ENCODE measurements at regions not wholly inside any gene's neighbourhood (a gene's known extent, or its start where the extent isn't known, plus 50 kb on each side); places are given as distances from the start of the nearest gene placed in this dataset.

GRCh38 chr11:76282811-76283595 lies 76.7 kb upstream of the WNT11 start:
- DNase-seq = peak; percentile 66
- Histone ChIP-seq H3K4me3 (ENCODE audit: low read length) (no peak overlapping the region), H3K4me1 (ENCODE audit: control insufficient read depth, insufficient read depth, low read length) (peaks cover 19% of the 10 kb centered on the region), H3K27me3 (ENCODE audit: control insufficient read depth, insufficient read depth, low read length, poor library complexity, severe bottlenecking) (no peaks in the 10 kb centered on the region), H3K36me3 (ENCODE audit: control insufficient read depth, insufficient read depth, low read length) (no peaks in the 10 kb centered on the region), H3K9me3 (ENCODE audit: control insufficient read depth, low read length) (no peaks in the 10 kb centered on the region), H3K27ac (ENCODE audit: low read depth, low read length) (no peak overlapping the region), H3K9ac (ENCODE audit: extremely low read depth, low read length, poor library complexity, severe bottlenecking) (no peak overlapping the region)
- H3K9me3 Mint-ChIP-seq = no peaks in the 10 kb centered on the region
- H3K27me3 Mint-ChIP-seq (ENCODE audit: insufficient read depth) = peaks cover 31% of the 10 kb centered on the region
- H3K4me1 Mint-ChIP-seq = peaks cover 20% of the 10 kb centered on the region
- H3K4me3 Mint-ChIP-seq = no peak overlapping the region
- 74 to 79% methylated on average over 4 to 10 of the region's 10 CpGs for WGBS, 2 experiments (ENCODE audit: insufficient coverage in 1 of 2, insufficient read length in 1 of 2)
- H3K27ac Mint-ChIP-seq = no peak overlapping the region
- no peak for TF ChIP-seq CTCF (conservative IDR thresholded peaks at IDR 0.05)
- no peaks in the 10 kb centered on the region for H3K36me3 Mint-ChIP-seq (ENCODE audit: low read depth)

- peaks cover 20% of the 10 kb centered on the region for H3K4me1 Mint-ChIP-seq
- no peak overlapping the region for H3K9ac ChIP-seq (ENCODE audit: extremely low read depth, low read length, poor library complexity, severe bottlenecking)
- no peak overlapping the region for H3K27ac ChIP-seq (ENCODE audit: low read depth, low read length)
- no peaks in the 10 kb centered on the region for H3K27me3 ChIP-seq (ENCODE audit: control insufficient read depth, insufficient read depth, low read length, poor library complexity, severe bottlenecking)
- H3K27me3 Mint-ChIP-seq (ENCODE audit: insufficient read depth) = peaks cover 32% of the 10 kb centered on the region
- WGBS, 2 experiments (ENCODE audit: insufficient coverage in 1 of 2, insufficient read length in 1 of 2) = 90% methylated on average over 12 to 14 of the region's 14 CpGs
- H3K9me3 ChIP-seq (ENCODE audit: control insufficient read depth, low read length) = no peaks in the 10 kb centered on the region
- no peaks in the 10 kb centered on the region for H3K36me3 ChIP-seq (ENCODE audit: control insufficient read depth, insufficient read depth, low read length)
- peaks cover 19% of the 10 kb centered on the region for H3K4me1 ChIP-seq (ENCODE audit: control insufficient read depth, insufficient read depth, low read length)
- H3K36me3 Mint-ChIP-seq (ENCODE audit: low read depth) = no peaks in the 10 kb centered on the region
- no peak overlapping the region for H3K27ac Mint-ChIP-seq
- no peaks in the 10 kb centered on the region for H3K9me3 Mint-ChIP-seq
- no peak for DNase-seq
- no peak overlapping the region for H3K4me3 Mint-ChIP-seq
- TF ChIP-seq CTCF (conservative IDR thresholded peaks at IDR 0.05) = no peak
- H3K4me3 ChIP-seq (ENCODE audit: low read length) = no peak overlapping the region
These were observed 75.9 kb upstream of the WNT11 start for GRCh38 chr11:76282172-76282571.

- WGBS, 2 experiments (ENCODE audit: insufficient coverage in 1 of 2, insufficient read length in 1 of 2) = 96 to 100% methylated on average over 3 to 4 of the region's 4 CpGs
- no peak for TF ChIP-seq CTCF (conservative IDR thresholded peaks at IDR 0.05)
- peaks cover 19% of the 10 kb centered on the region for H3K4me1 ChIP-seq (ENCODE audit: control insufficient read depth, insufficient read depth, low read length)
These were observed 75.2 kb upstream of the WNT11 start for GRCh38 chr11:76281558-76281906.

More at GRCh38 chr11:76281558-76281906, 75.2 kb upstream of the WNT11 start:
- Mint-ChIP-seq H3K9me3 (no peaks in the 10 kb centered on the region), H3K4me3 (no peak overlapping the region), H3K27ac (no peak overlapping the region), H3K4me1 (peaks cover 20% of the 10 kb centered on the region), H3K27me3 (ENCODE audit: insufficient read depth) (peaks cover 34% of the 10 kb centered on the region), H3K36me3 (ENCODE audit: low read depth) (no peaks in the 10 kb centered on the region)
- Histone ChIP-seq H3K9me3 (ENCODE audit: control insufficient read depth, low read length) (no peaks in the 10 kb centered on the region), H3K36me3 (ENCODE audit: control insufficient read depth, insufficient read depth, low read length) (no peaks in the 10 kb centered on the region), H3K27me3 (ENCODE audit: control insufficient read depth, insufficient read depth, low read length, poor library complexity, severe bottlenecking) (no peaks in the 10 kb centered on the region), H3K27ac (ENCODE audit: low read depth, low read length) (no peak overlapping the region), H3K4me3 (ENCODE audit: low read length) (no peak overlapping the region), H3K9ac (ENCODE audit: extremely low read depth, low read length, poor library complexity, severe bottlenecking) (no peak overlapping the region)
- no peak for DNase-seq

All from endodermal cell (in vitro differentiated cells).